HCT116 (cell line): ENCODE measurements at regions not wholly inside any gene's neighbourhood (a gene's known extent, or its start where the extent isn't known, plus 50 kb on each side); places are given as distances from the start of the nearest gene placed in this dataset.

Source experiments
- ATAC-seq: fragments of 200-7000 bp; cut with Tn5 transposase; 2 replicates; pipeline ENCODE4 v1.9.1; 2020; ENCODE audit warnings: mild to moderate bottlenecking, moderate library complexity
- BruUV-seq: library from RNA; stranded (reverse); fragments of 400-500 nt; replicated peaks from 2 replicates; lab custom pipeline; 2021; lab: Mats Ljungman, UMichigan
- CTCF ChIA-PET: fragments of 300-600 bp; sonication (Branson Sonifier 250); formaldehyde crosslinking; loops from one replicate; lab custom pipeline; 2021; ENCODE audit warnings: antibody characterized with exemption; lab: Charles Lee
- POLR2A ChIA-PET: fragments of 300-600, 350-600 bp; sonication (Branson Sonifier 250); formaldehyde crosslinking; loops from one replicate; lab custom pipeline; 2021; ENCODE audit warnings: antibody characterized with exemption; lab: Charles Lee
- RAD21 ChIA-PET, 2 experiments: fragments of 300-600 bp; sonication (Branson Sonifier 250); formaldehyde crosslinking; loops; one replicate each; lab custom pipeline; 2023; ENCODE audit warnings: low total read pairs in 2 of 2; ENCODE audit not compliant: uncharacterized antibody in 2 of 2, unreplicated experiment in 2 of 2, low non-redundant PET in 1 of 2; lab: Charles Lee
- DNase-seq: peaks from one replicate; pipeline ENCODE4 v3.0.0-alpha.2; 2010; ENCODE audit warnings: low read depth, low spot score
- H2AFZ ChIP-seq: fragments of 200-600 bp; shearing (Covaris generic), sonication (generic); 2 replicates; pipeline ENCODE4 v1.6.1; 2017; ENCODE audit warnings: low read depth, mixed run types, mixed read lengths, antibody characterized with exemption, low read length; ENCODE audit not compliant: poor library complexity, severe bottlenecking
- H3K27ac ChIP-seq: 2 replicates; pipeline ENCODE4 v1.5.1; 2012; ENCODE audit warnings: low read depth, low read length
- H3K27me3 ChIP-seq: fragments of 200-600 bp; sonication (generic); 2 replicates; pipeline ENCODE4 v1.6.1; 2016; ENCODE audit warnings: mixed run types, low read length, mixed read lengths; ENCODE audit not compliant: insufficient read depth
- H3K36me3 ChIP-seq, 2 experiments: fragments of 200-500 bp in 1 of 2; fragments of 200-600 bp in 1 of 2; sonication (Bioruptor generic) in 1 of 2; sonication (generic) in 1 of 2; 2 replicates each; pipeline versions ENCODE4 v1.5.1 to v1.6.1; 2014 to 2016; ENCODE audit warnings: low read length in 2 of 2, inconsistent platforms in 1 of 2, mixed read lengths in 1 of 2, mixed run types in 1 of 2; ENCODE audit not compliant: insufficient read depth in 2 of 2, control insufficient read depth in 1 of 2
- H3K4me1 ChIP-seq, 2 experiments: fragments of 200-600 bp in 1 of 2; sonication (generic) in 1 of 2; 2 replicates each; pipeline versions ENCODE4 v1.5.1 to v1.6.1; 2012 to 2017; ENCODE audit warnings: low read length in 2 of 2, inconsistent platforms in 1 of 2, mild to moderate bottlenecking in 1 of 2, mixed read lengths in 1 of 2, mixed run types in 1 of 2, moderate library complexity in 1 of 2; ENCODE audit not compliant: insufficient read depth in 2 of 2, control insufficient read depth in 1 of 2
- H3K4me2 ChIP-seq: fragments of 200-600 bp; sonication (generic); 2 replicates; pipeline ENCODE4 v1.6.1; 2017; ENCODE audit warnings: mixed run types, low read length, mixed read lengths
- H3K4me3 ChIP-seq, 2 experiments: fragments of 200-600 bp in 1 of 2; sonication (generic) in 1 of 2; replicated peaks in 1 of 2; 2 replicates each; pipeline ENCODE4 v1.5.1; 2011 to 2016; ENCODE audit warnings: low read length in 2 of 2, control low read depth in 1 of 2, low read depth in 1 of 2, mild to moderate bottlenecking in 1 of 2, mixed read lengths in 1 of 2, mixed run types in 1 of 2
- H3K79me2 ChIP-seq: fragments of 200-600 bp; sonication (generic); 2 replicates; pipeline ENCODE4 v1.6.1; 2017; ENCODE audit warnings: mild to moderate bottlenecking, mixed run types, low read length, moderate library complexity, mixed read lengths; ENCODE audit not compliant: insufficient read depth
- H3K9ac ChIP-seq: fragments of 200-600 bp; sonication (generic); 2 replicates; pipeline ENCODE4 v1.6.1; 2016; ENCODE audit warnings: low read length, mixed read lengths
- H3K9me2 ChIP-seq: fragments of 200-600 bp; sonication (generic), shearing (Covaris generic); 2 replicates; pipeline ENCODE4 v1.6.1; 2017; ENCODE audit warnings: mixed run types, mild to moderate bottlenecking, moderate library complexity; ENCODE audit not compliant: insufficient read depth
- H3K9me3 ChIP-seq, 2 experiments: fragments of 200-500 bp in 1 of 2; fragments of 200-600 bp in 1 of 2; sonication (Bioruptor generic) in 1 of 2; sonication (generic) in 1 of 2; 2 replicates each; pipeline ENCODE4 v1.6.1; 2014 to 2017; ENCODE audit warnings: low read length in 2 of 2, mixed read lengths in 2 of 2, inconsistent platforms in 1 of 2, low read depth in 1 of 2, mild to moderate bottlenecking in 1 of 2, mixed run types in 1 of 2, moderate library complexity in 1 of 2; ENCODE audit not compliant: control insufficient read depth in 1 of 2, insufficient read depth in 1 of 2
- H4K20me1 ChIP-seq: fragments of 200-600 bp; sonication (generic), shearing (Covaris generic); 2 replicates; pipeline ENCODE4 v1.6.1; 2017; ENCODE audit warnings: mixed run types, mild to moderate bottlenecking, moderate library complexity; ENCODE audit not compliant: insufficient read depth
- CBX3 ChIP-seq: IDR thresholded peaks from 2 replicates; pipeline ENCODE4 v1.6.1; 2012; ENCODE audit warnings: low read depth
- CTCF ChIP-seq, 3 experiments: fragments of 200-600 bp in 1 of 3; sonication (generic) in 1 of 3; IDR thresholded peaks in 2 of 3; conservative IDR thresholded peaks in 1 of 3; 2 replicates each; pipeline ENCODE4 v1.5.1; 2012 to 2017; ENCODE audit warnings: low read depth in 2 of 3, low read length in 2 of 3, antibody characterized with exemption in 1 of 3, borderline replicate concordance in 1 of 3, control low read depth in 1 of 3, mild to moderate bottlenecking in 1 of 3, mixed read lengths in 1 of 3, mixed run types in 1 of 3, moderate library complexity in 1 of 3; ENCODE audit not compliant: insufficient read depth in 1 of 3
- EGR1 ChIP-seq: IDR thresholded peaks from 2 replicates; pipeline ENCODE4 v1.6.1; 2012; ENCODE audit warnings: low read depth
- ELF1 ChIP-seq: IDR thresholded peaks from 2 replicates; pipeline ENCODE4 v1.6.1; 2012; ENCODE audit warnings: low read depth, borderline replicate concordance
- EZH2 ChIP-seq: fragments of 200-600 bp; sonication (generic); IDR thresholded peaks from 2 replicates; pipeline ENCODE4 v1.6.1; 2017; ENCODE audit warnings: antibody characterized with exemption, mixed run types
- FOSL1 ChIP-seq: IDR thresholded peaks from 2 replicates; pipeline ENCODE4 v1.6.1; 2012; ENCODE audit warnings: low read depth
- JUND ChIP-seq: IDR thresholded peaks from 2 replicates; pipeline ENCODE4 v1.6.1; 2012
- POLR2A ChIP-seq: IDR thresholded peaks from 2 replicates; pipeline ENCODE4 v1.7.0; 2011; ENCODE audit warnings: borderline replicate concordance; ENCODE audit not compliant: insufficient read depth, insufficient read length; ENCODE audit errors: extremely low read depth
- POLR2AphosphoS5 ChIP-seq: IDR thresholded peaks from 2 replicates; pipeline ENCODE4 v1.6.1; 2011; ENCODE audit warnings: mild to moderate bottlenecking, low read depth, low read length, moderate library complexity
- RAD21 ChIP-seq: IDR thresholded peaks from 2 replicates; pipeline ENCODE4 v1.6.1; 2012; ENCODE audit warnings: low read depth, mild to moderate bottlenecking
- SRF ChIP-seq: IDR thresholded peaks from 2 replicates; pipeline ENCODE4 v1.6.1; 2012; ENCODE audit warnings: low read depth
- TCF7L2 ChIP-seq: IDR thresholded peaks from 2 replicates; pipeline ENCODE4 v1.7.0; 2011; ENCODE audit warnings: borderline replicate concordance, inconsistent platforms; ENCODE audit not compliant: insufficient read depth, insufficient read length; ENCODE audit errors: extremely low read depth
- YY1 ChIP-seq: IDR thresholded peaks from 2 replicates; pipeline ENCODE4 v1.6.1; 2011; ENCODE audit warnings: low read length, low read depth, moderate library complexity, mild to moderate bottlenecking; ENCODE audit not compliant: insufficient replicate concordance; ENCODE audit errors: extremely low read depth
- ZFX ChIP-seq: fragments of 450-650 bp; IDR thresholded peaks from 2 replicates; pipeline ENCODE4 v1.6.1; 2017
- intact Hi-C: fragments of 100-400 bp; cut with micrococcal nuclease; formaldehyde crosslinking; loops from 2 replicates; pipeline ENCODE4 v1.10.0; 2022
- TF ChIP-seq, protein P1 (sequence below): IDR thresholded peaks from 2 replicates; pipeline ENCODE4 v1.6.1; 2012

GRCh38 chr5:4097199-4097598 lies 501.6 kb downstream of the IRX1 start:
- BruUV-seq: no TSS peak
- Histone ChIP-seq H3K4me1 (no peaks in the 10 kb centered on the region), H3K4me3 (no peak overlapping the region), H2AFZ (no peak overlapping the region)
- intact Hi-C loops: no loop called here
- RAD21 ChIA-PET: no interaction called here
- no peak for TF ChIP-seq EZH2
- no peak for TF ChIP-seq POLR2A
- TF ChIP-seq FOSL1: no peak
- TF ChIP-seq SRF: no peak
- no peak for TF ChIP-seq ZFX
- no peak for TF ChIP-seq ELF1
- no peak for TF ChIP-seq CBX3
- TF ChIP-seq CTCF (IDR thresholded peaks at IDR 0.05 in 2 of 3, conservative IDR thresholded peaks at IDR 0.05 in 1 of 3; ENCODE audit: borderline replicate concordance in 1 of 3, insufficient read depth in 1 of 3, low read depth in 2 of 3, low read length in 2 of 3): no peak
- no peak for TF ChIP-seq YY1
- TF ChIP-seq RAD21: no peak
- TF ChIP-seq, all 23 proteins: peak for 0
- no peaks in the 10 kb centered on the region for H4K20me1 ChIP-seq
- ATAC-seq (no peak), DNase-seq (no peak)
- no peak overlapping the region for H3K27ac ChIP-seq
- H3K27me3 ChIP-seq: no peaks in the 10 kb centered on the region
- POLR2A ChIA-PET: no interaction called here
- no peak overlapping the region for H3K9ac ChIP-seq
- no peaks in the 10 kb centered on the region for H3K36me3 ChIP-seq
- H3K9me3 ChIP-seq: peaks cover 17 to 22% of the 10 kb centered on the region in 2 experiments; a peak in 2 of 4 replicates
- no peaks in the 10 kb centered on the region for H3K79me2 ChIP-seq
- H3K9me2 ChIP-seq: no peaks in the 10 kb centered on the region
- no peak overlapping the region for H3K4me2 ChIP-seq
- CTCF ChIA-PET: no interaction called here

DNA sequence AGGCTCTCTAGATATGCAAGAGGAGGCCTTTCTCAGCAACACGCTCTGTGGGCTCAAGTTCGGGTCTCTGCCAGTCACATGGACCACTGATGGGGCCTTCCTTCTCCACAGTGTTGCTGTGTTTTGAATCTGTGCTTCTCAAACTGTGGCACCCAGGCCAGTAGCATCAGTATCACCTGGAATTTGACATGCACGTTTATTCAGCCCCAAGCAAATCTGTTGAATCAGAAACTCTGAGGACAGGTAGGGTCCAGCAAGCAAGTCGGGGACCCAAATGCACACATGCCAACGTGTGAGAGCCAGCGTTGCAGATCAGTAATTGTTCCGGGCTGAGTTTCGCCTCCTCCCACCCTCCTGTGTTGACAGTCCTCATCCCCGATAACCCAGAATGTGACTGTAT lies 502.6 kb downstream of the IRX1 start:
- Histone ChIP-seq H3K9me2 (no peaks in the 10 kb centered on the region), H2AFZ (no peak overlapping the region), H3K4me2 (no peak overlapping the region), H4K20me1 (no peaks in the 10 kb centered on the region), H3K4me3 (no peak overlapping the region), H3K27ac (no peak overlapping the region), H3K4me1 (no peaks in the 10 kb centered on the region), H3K79me2 (no peaks in the 10 kb centered on the region), H3K9me3 (peaks cover 11 to 21% of the 10 kb centered on the region in 2 experiments; a peak in 2 of 4 replicates), H3K9ac (no peak overlapping the region), H3K36me3 (no peaks in the 10 kb centered on the region), H3K27me3 (no peaks in the 10 kb centered on the region)
- TF ChIP-seq FOSL1 (no peak), ZFX (no peak), EGR1 (no peak), POLR2AphosphoS5 (no peak), JUND (no peak), YY1 (no peak), RAD21 (no peak), TCF7L2 (no peak), CBX3 (no peak), POLR2A (no peak)
- TF ChIP-seq, protein P1, sequence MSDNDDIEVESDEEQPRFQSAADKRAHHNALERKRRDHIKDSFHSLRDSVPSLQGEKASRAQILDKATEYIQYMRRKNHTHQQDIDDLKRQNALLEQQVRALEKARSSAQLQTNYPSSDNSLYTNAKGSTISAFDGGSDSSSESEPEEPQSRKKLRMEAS: no peak
- ChIA-PET RAD21 (no interaction called here), POLR2A (no interaction called here), CTCF (no interaction called here)
- no TSS peak for BruUV-seq
- ATAC-seq (no peak), DNase-seq (no peak)
- intact Hi-C loops: no loop called here
